NCI-H510A treated with DMSO at 0.1 percent for 48 hours (cell line): ENCODE measurements at regions not wholly inside any gene's neighbourhood (a gene's known extent, or its start where the extent isn't known, plus 50 kb on each side); places are given as distances from the start of the nearest gene placed in this dataset.
"Not testable (repeated sequence)": the region's sequence is repeated elsewhere in the genome, so short reads cannot be mapped to it uniquely, and the experiment has no call there.

Experiments used
- DNase-seq: peaks from one replicate; lab custom pipeline; 2025; lab: John Stamatoyannopoulos, UW

GRCh38 chr4:167838686-167839085 lies 253.7 kb upstream of the ANXA10 start:
- DNase-seq: no peak

- DNase-seq: no peak
Observed at GRCh38 chr4:167842487-167842886, 249.8 kb upstream of the ANXA10 start.

GRCh38 chr4:167854881-167855280 lies 237.5 kb upstream of the ANXA10 start:
- DNase-seq: no peak

- not testable (repeated sequence) for DNase-seq
Observed at GRCh38 chr4:167858127-167858526, 234.2 kb upstream of the ANXA10 start.

GRCh38 chr4:167867191-167867590 lies 225.1 kb upstream of the ANXA10 start:
- no peak for DNase-seq

GRCh38 chr4:167868163-167868562 lies 224.2 kb upstream of the ANXA10 start:
- no peak for DNase-seq

- no peak for DNase-seq
Observed at GRCh38 chr4:167873496-167873895, 218.8 kb upstream of the ANXA10 start.

GRCh38 chr4:167876091-167876490 lies 216.2 kb upstream of the ANXA10 start:
- not testable (repeated sequence) for DNase-seq

- not testable (repeated sequence) for DNase-seq
Observed at GRCh38 chr4:167877826-167878225, 214.5 kb upstream of the ANXA10 start.

GRCh38 chr4:167883266-167883665 lies 209.1 kb upstream of the ANXA10 start:
- DNase-seq: no peak

GRCh38 chr4:167885071-167885470 lies 207.3 kb upstream of the ANXA10 start:
- DNase-seq: no peak

- DNase-seq: no peak
Observed at GRCh38 chr4:167885872-167886271, 206.5 kb upstream of the ANXA10 start.

- DNase-seq: no peak
Observed at GRCh38 chr4:167887726-167888125, 204.6 kb upstream of the ANXA10 start.

- no peak for DNase-seq
Observed at GRCh38 chr4:167890226-167890625, 202.1 kb upstream of the ANXA10 start.

GRCh38 chr4:167893531-167893930 lies 198.8 kb upstream of the ANXA10 start:
- no peak for DNase-seq

- not testable (repeated sequence) for DNase-seq
Observed at GRCh38 chr4:167896260-167896659, 196.1 kb upstream of the ANXA10 start.

GRCh38 chr4:167897116-167897515 lies 195.2 kb upstream of the ANXA10 start:
- DNase-seq: peak; percentile 44

- no peak for DNase-seq
Observed at GRCh38 chr4:167903291-167903721, 189.0 kb upstream of the ANXA10 start.

- no peak for DNase-seq
Observed at GRCh38 chr4:167906851-167907250, 185.5 kb upstream of the ANXA10 start.

GRCh38 chr4:167908816-167909215 lies 183.5 kb upstream of the ANXA10 start:
- DNase-seq: no peak

- DNase-seq: not testable (repeated sequence)
Observed at GRCh38 chr4:167912535-167912934, 179.8 kb upstream of the ANXA10 start.

- no peak for DNase-seq
Observed at GRCh38 chr4:167918077-167918476, 174.3 kb upstream of the ANXA10 start.

- no peak for DNase-seq
Observed at GRCh38 chr4:167930166-167930565, 162.2 kb upstream of the ANXA10 start.

GRCh38 chr4:167934216-167934615 lies 158.1 kb upstream of the ANXA10 start:
- no peak for DNase-seq
